ENCODE measurements at regions not wholly inside any gene's neighbourhood (a gene's known extent, or its start where the extent isn't known, plus 50 kb on each side); places are given as distances from the start of the nearest gene placed in this dataset.

GRCh38 chr2:5454051-5454390 is 238.2 kb upstream of the SOX11 start:
- intact Hi-C loops (cut with micrococcal nuclease; ENCODE audit: unreplicated experiment), result no loop called here
- no peak for TF ChIP-seq MED13 (CRISPR knock-in tag; IDR thresholded peaks at IDR 0.05)
- TF ChIP-seq ZBTB20 (CRISPR knock-in tag; IDR thresholded peaks at IDR 0.05; ENCODE audit: borderline replicate concordance, low read depth), result no peak
- TF ChIP-seq SP4 (CRISPR knock-in tag; IDR thresholded peaks at IDR 0.05), result no peak
- TF ChIP-seq ZSCAN12 (CRISPR knock-in tag; IDR thresholded peaks at IDR 0.05), result no peak
- no peak for TF ChIP-seq ZFP62 (CRISPR knock-in tag; IDR thresholded peaks at IDR 0.05)
- no peak for TF ChIP-seq SCMH1 (CRISPR knock-in tag; IDR thresholded peaks at IDR 0.05; ENCODE audit: borderline replicate concordance)
- no peak for TF ChIP-seq ZFY (CRISPR knock-in tag; IDR thresholded peaks at IDR 0.05)
- TF ChIP-seq ATF5 (CRISPR knock-in tag; IDR thresholded peaks at IDR 0.05; ENCODE audit: low read depth), result no peak

GRCh38 chr2:5459041-5459440 is 233.1 kb upstream of the SOX11 start:
- Histone ChIP-seq H3K79me2 (ENCODE audit: insufficient read depth, low read length) (no peaks in the 10 kb centered on the region), H3K4me1 (ENCODE audit: insufficient read depth, low read length) (no peaks in the 10 kb centered on the region), H3K27me3 (ENCODE audit: control insufficient read depth in 1 of 2, insufficient read depth in 2 of 2, low read length in 2 of 2) (peaks cover 0 to 6% of the 10 kb centered on the region in 2 experiments; a peak in 2 of 5 replicates), H3K9me3 (ENCODE audit: low read length) (no peaks in the 10 kb centered on the region), H4K20me1 (ENCODE audit: insufficient read depth, low read length) (no peaks in the 10 kb centered on the region), H3K36me3 (replicated peaks in 1 of 2; ENCODE audit: control insufficient read depth in 1 of 2, insufficient read depth in 2 of 2, low read length in 2 of 2) (no peaks in the 10 kb centered on the region), H3K27ac (ENCODE audit: extremely low read length, insufficient read depth, low read length) (no peak overlapping the region), H3K4me3 (replicated peaks in 1 of 3; ENCODE audit: insufficient read depth in 1 of 3, low read depth in 2 of 3, low read length in 3 of 3) (no peak overlapping the region), H2AFZ (ENCODE audit: low read length) (no peak overlapping the region), H3K9ac (ENCODE audit: insufficient read depth, low read depth, low read length) (no peak overlapping the region), H3K4me2 (ENCODE audit: low read depth, low read length) (no peak overlapping the region)
- FAIRE-seq (no peak), DNase-seq (ENCODE audit: low spot score) (no peak), ATAC-seq (no peak)
- no peak for TF ChIP-seq MEIS2 (CRISPR knock-in tag; IDR thresholded peaks at IDR 0.05)
- TF ChIP-seq ZNF749 (CRISPR knock-in tag; IDR thresholded peaks at IDR 0.05; ENCODE audit: borderline replicate concordance), result no peak
- no peak for TF ChIP-seq ZFP90 (CRISPR knock-in tag; IDR thresholded peaks at IDR 0.05; ENCODE audit: borderline replicate concordance)
- TF ChIP-seq ELK4 (CRISPR knock-in tag; IDR thresholded peaks at IDR 0.05; ENCODE audit: borderline replicate concordance), result no peak
- TF ChIP-seq POGZ (CRISPR knock-in tag; IDR thresholded peaks at IDR 0.05), result no peak
- POLR2A ChIA-PET, result no interaction called here
- no TSS peak for BruUV-seq (replicated peaks)
- intact Hi-C loops (cut with micrococcal nuclease; ENCODE audit: unreplicated experiment) (no loop called here), in situ Hi-C loops (cut with HindIII; ENCODE audit: extremely low pct_ligation_motif_present, low pct_unique_long_range_greater_than_20kb) (no loop called here)
- CTCF ChIA-PET (ENCODE audit: low intra/inter-chr PET ratio, low total read pairs), result no interaction called here
- 22% methylated on average over 6 of the region's 6 CpGs for WGBS (ENCODE audit: low lambda C conversion rate)

More at GRCh38 chr2:5454051-5454390, 238.2 kb upstream of the SOX11 start:
- no peak overlapping the region for H3K27ac ChIP-seq (ENCODE audit: extremely low read length, insufficient read depth, low read length)
- no peaks in the 10 kb centered on the region for H3K79me2 ChIP-seq (ENCODE audit: insufficient read depth, low read length)
- H3K9ac ChIP-seq (ENCODE audit: insufficient read depth, low read depth, low read length), result no peak overlapping the region
- no peaks in the 10 kb centered on the region for H3K9me3 ChIP-seq (ENCODE audit: low read length)
- no TSS peak for BruUV-seq (replicated peaks)
- no peaks in the 10 kb centered on the region for H4K20me1 ChIP-seq (ENCODE audit: insufficient read depth, low read length)
- no peaks in the 10 kb centered on the region for H3K36me3 ChIP-seq (replicated peaks in 1 of 2; ENCODE audit: control insufficient read depth in 1 of 2, insufficient read depth in 2 of 2, low read length in 2 of 2)
- H3K4me1 ChIP-seq (ENCODE audit: insufficient read depth, low read length), result no peaks in the 10 kb centered on the region
- ATAC-seq (no peak), FAIRE-seq (no peak), DNase-seq (ENCODE audit: low spot score) (no peak)
- H3K27me3 ChIP-seq (ENCODE audit: control insufficient read depth in 1 of 2, insufficient read depth in 2 of 2, low read length in 2 of 2), result no peaks in the 10 kb centered on the region
- H3K4me2 ChIP-seq (ENCODE audit: low read depth, low read length), result no peak overlapping the region
- 0% methylated on average over 4 of the region's 4 CpGs for WGBS (ENCODE audit: low lambda C conversion rate)
- CTCF ChIA-PET (ENCODE audit: low intra/inter-chr PET ratio, low total read pairs), result no interaction called here
- no peak overlapping the region for H2AFZ ChIP-seq (ENCODE audit: low read length)
- H3K4me3 ChIP-seq (replicated peaks in 1 of 3; ENCODE audit: insufficient read depth in 1 of 3, low read depth in 2 of 3, low read length in 3 of 3), result no peak overlapping the region
- POLR2A ChIA-PET, result no interaction called here
- in situ Hi-C loops (cut with HindIII; ENCODE audit: extremely low pct_ligation_motif_present, low pct_unique_long_range_greater_than_20kb), result no loop called here
